GM12878 (cell line): ENCODE measurements at regions not wholly inside any gene's neighbourhood (a gene's known extent, or its start where the extent isn't known, plus 50 kb on each side); places are given as distances from the start of the nearest gene placed in this dataset.
A peak's percentile ranks its signal among the peaks of the same experiment; 100 is the strongest.

Experiments
- ATF7 ChIP-seq: fragments of 450-650 bp; IDR thresholded peaks from 2 replicates; pipeline ENCODE4 v1.6.1; 2016; ENCODE audit warnings: low read depth, mild to moderate bottlenecking
- BRCA1 ChIP-seq: IDR thresholded peaks from 2 replicates; pipeline ENCODE4 v1.6.1; 2011; ENCODE audit warnings: low read depth, low read length, improper control_type of control experiment
- CBFB ChIP-seq: IDR thresholded peaks from 2 replicates; pipeline ENCODE4 v1.6.1; 2016; ENCODE audit warnings: antibody characterized with exemption, low read depth
- CBX3 ChIP-seq: fragments of 200-600 bp; sonication (generic); IDR thresholded peaks from 2 replicates; pipeline ENCODE4 v1.6.1; 2016; ENCODE audit warnings: low read depth, borderline replicate concordance
- EGR1 ChIP-seq, 2 experiments: IDR thresholded peaks; 1 replicate in 1 of 2; 2 replicates in 1 of 2; pipeline ENCODE4 v1.6.1; 2011 to 2012; ENCODE audit warnings: low read depth in 2 of 2, low read length in 2 of 2, borderline replicate concordance in 1 of 2, mild to moderate bottlenecking in 1 of 2, moderate library complexity in 1 of 2
- HDAC2 ChIP-seq: fragments of 200-600 bp; sonication (generic); IDR thresholded peaks from 2 replicates; pipeline ENCODE4 v1.6.1; 2017
- IKZF1 ChIP-seq: fragments of 450-650 bp; conservative IDR thresholded peaks from 2 replicates; pipeline ENCODE4 v1.6.1; 2017; ENCODE audit warnings: antibody characterized with exemption, mild to moderate bottlenecking
- JUNB ChIP-seq: IDR thresholded peaks from 2 replicates; pipeline ENCODE4 v1.6.1; 2016; ENCODE audit warnings: antibody characterized with exemption, mild to moderate bottlenecking
- MTA2 ChIP-seq: fragments of 450-650 bp; IDR thresholded peaks from 2 replicates; pipeline ENCODE4 v1.6.1; 2016; ENCODE audit warnings: low read depth, mild to moderate bottlenecking, moderate library complexity
- MYC ChIP-seq: IDR thresholded peaks from 2 replicates; pipeline ENCODE4 v1.6.1; 2011; ENCODE audit warnings: mild to moderate bottlenecking, low read length, moderate library complexity, inconsistent platforms; ENCODE audit not compliant: insufficient read depth, insufficient replicate concordance, insufficient read length, severe bottlenecking
- RUNX3 ChIP-seq: IDR thresholded peaks from 2 replicates; pipeline ENCODE4 v1.6.1; 2012; ENCODE audit warnings: low read length, inconsistent platforms
- SMAD1 ChIP-seq: fragments of 450-650 bp; IDR thresholded peaks from 2 replicates; pipeline ENCODE4 v1.6.1; 2018; ENCODE audit warnings: mild to moderate bottlenecking, low read depth; ENCODE audit not compliant: partially characterized antibody
- SMC3 ChIP-seq: IDR thresholded peaks from 2 replicates; pipeline ENCODE4 v1.6.1; 2011; ENCODE audit warnings: low read length, improper control_type of control experiment, borderline replicate concordance
- SUZ12 ChIP-seq: fragments of 200-600 bp; sonication (generic); IDR thresholded peaks from one replicate; pipeline ENCODE4 v1.6.1; 2018; ENCODE audit warnings: antibody characterized with exemption, mild to moderate bottlenecking; ENCODE audit not compliant: unreplicated experiment
- ZBED1 ChIP-seq: IDR thresholded peaks from 2 replicates; pipeline ENCODE4 v1.6.1; 2016; ENCODE audit warnings: borderline replicate concordance
- ZBTB4 ChIP-seq: fragments of 450-650 bp; formaldehyde crosslinking; IDR thresholded peaks from 2 replicates; pipeline ENCODE4 v1.4.0; 2022; ENCODE audit warnings: mild to moderate bottlenecking, moderate library complexity
- ZNF217 ChIP-seq: fragments of 450-650 bp; IDR thresholded peaks from 2 replicates; pipeline ENCODE4 v1.6.1; 2017; ENCODE audit warnings: antibody characterized with exemption, mild to moderate bottlenecking
- ZNF592 ChIP-seq: fragments of 450-650 bp; IDR thresholded peaks from 2 replicates; pipeline ENCODE4 v1.6.1; 2017; ENCODE audit warnings: mild to moderate bottlenecking, moderate library complexity
- ZNF622 ChIP-seq: fragments of 450-650 bp; IDR thresholded peaks from 2 replicates; pipeline ENCODE4 v1.6.1; 2017; ENCODE audit warnings: mild to moderate bottlenecking, inconsistent platforms
- TF ChIP-seq, protein P1 (sequence below): IDR thresholded peaks from 2 replicates; pipeline ENCODE4 v1.6.1; 2012; ENCODE audit warnings: low read depth, low read length, improper control_type of control experiment
- TF ChIP-seq, protein P2 (sequence below): fragments of 450-650 bp; formaldehyde crosslinking; IDR thresholded peaks from 2 replicates; pipeline ENCODE4 v1.5.0; 2022; ENCODE audit warnings: mild to moderate bottlenecking, missing genetic modification characterization

DNA sequence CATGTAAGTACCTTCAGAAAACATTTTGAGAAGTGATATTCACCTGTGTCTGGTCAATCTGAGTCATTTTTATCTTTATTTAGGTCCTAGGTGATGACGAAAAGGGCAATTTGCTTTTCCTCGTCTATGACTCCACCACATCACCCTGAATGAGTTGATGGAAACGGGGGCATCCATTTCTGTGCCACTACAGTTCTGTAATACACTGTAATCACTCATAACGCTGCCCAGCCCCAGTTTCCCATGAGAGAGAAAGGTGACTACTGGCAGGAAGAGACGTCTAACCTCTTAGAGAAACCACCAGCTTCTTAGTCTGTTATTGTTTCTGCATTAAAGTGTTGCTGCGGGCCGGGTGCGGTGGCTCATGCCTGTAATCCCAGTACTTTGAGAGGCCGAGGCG is 205.3 kb upstream of the MKLN1 start (continued):
- no peak for TF ChIP-seq ZNF217
- TF ChIP-seq SMC3, result no peak
- TF ChIP-seq CBX3, result no peak
- TF ChIP-seq, protein P1, sequence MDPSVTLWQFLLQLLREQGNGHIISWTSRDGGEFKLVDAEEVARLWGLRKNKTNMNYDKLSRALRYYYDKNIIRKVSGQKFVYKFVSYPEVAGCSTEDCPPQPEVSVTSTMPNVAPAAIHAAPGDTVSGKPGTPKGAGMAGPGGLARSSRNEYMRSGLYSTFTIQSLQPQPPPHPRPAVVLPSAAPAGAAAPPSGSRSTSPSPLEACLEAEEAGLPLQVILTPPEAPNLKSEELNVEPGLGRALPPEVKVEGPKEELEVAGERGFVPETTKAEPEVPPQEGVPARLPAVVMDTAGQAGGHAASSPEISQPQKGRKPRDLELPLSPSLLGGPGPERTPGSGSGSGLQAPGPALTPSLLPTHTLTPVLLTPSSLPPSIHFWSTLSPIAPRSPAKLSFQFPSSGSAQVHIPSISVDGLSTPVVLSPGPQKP, result no peak
- TF ChIP-seq IKZF1, result 0 out of 2 replicates have a peak, but pooled peaks have one; percentile 14
- TF ChIP-seq SUZ12, result no peak
- 0 out of 2 replicates have a peak, but pooled peaks have one; percentile 31 for TF ChIP-seq ATF7
- no peak for TF ChIP-seq ZBTB4 (CRISPR knock-in tag)
- TF ChIP-seq ZBED1, result no peak
- TF ChIP-seq SMAD1, result no peak
- TF ChIP-seq JUNB, result peak; percentile 37; the same call in 1 of the 2 replicates
- no peak for TF ChIP-seq BRCA1
- TF ChIP-seq RUNX3, result peak; percentile 6; the same call in 1 of the 2 replicates
- no peak for TF ChIP-seq MTA2
- TF ChIP-seq EGR1 (IDR thresholded peaks at IDR 0.05; ENCODE audit: borderline replicate concordance in 1 of 2, low read depth in 2 of 2, low read length in 2 of 2), result no peak
- TF ChIP-seq, protein P2, sequence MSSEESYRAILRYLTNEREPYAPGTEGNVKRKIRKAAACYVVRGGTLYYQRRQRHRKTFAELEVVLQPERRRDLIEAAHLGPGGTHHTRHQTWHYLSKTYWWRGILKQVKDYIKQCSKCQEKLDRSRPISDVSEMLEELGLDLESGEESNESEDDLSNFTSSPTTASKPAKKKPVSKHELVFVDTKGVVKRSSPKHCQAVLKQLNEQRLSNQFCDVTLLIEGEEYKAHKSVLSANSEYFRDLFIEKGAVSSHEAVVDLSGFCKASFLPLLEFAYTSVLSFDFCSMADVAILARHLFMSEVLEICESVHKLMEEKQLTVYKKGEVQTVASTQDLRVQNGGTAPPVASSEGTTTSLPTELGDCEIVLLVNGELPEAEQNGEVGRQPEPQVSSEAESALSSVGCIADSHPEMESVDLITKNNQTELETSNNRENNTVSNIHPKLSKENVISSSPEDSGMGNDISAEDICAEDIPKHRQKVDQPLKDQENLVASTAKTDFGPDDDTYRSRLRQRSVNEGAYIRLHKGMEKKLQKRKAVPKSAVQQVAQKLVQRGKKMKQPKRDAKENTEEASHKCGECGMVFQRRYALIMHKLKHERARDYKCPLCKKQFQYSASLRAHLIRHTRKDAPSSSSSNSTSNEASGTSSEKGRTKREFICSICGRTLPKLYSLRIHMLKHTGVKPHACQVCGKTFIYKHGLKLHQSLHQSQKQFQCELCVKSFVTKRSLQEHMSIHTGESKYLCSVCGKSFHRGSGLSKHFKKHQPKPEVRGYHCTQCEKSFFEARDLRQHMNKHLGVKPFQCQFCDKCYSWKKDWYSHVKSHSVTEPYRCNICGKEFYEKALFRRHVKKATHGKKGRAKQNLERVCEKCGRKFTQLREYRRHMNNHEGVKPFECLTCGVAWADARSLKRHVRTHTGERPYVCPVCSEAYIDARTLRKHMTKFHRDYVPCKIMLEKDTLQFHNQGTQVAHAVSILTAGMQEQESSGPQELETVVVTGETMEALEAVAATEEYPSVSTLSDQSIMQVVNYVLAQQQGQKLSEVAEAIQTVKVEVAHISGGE (CRISPR knock-in tag), result no peak
- no peak for TF ChIP-seq HDAC2
- TF ChIP-seq MYC, result no peak
- no peak for TF ChIP-seq ZNF622
- no peak for TF ChIP-seq ZNF592
- TF ChIP-seq CBFB, result no peak
